Sigmoid colon (tissue), 6 donors: ENCODE measurements at regions not wholly inside any gene's neighbourhood (a gene's known extent, or its start where the extent isn't known, plus 50 kb on each side); places are given as distances from the start of the nearest gene placed in this dataset.

Experiments
- DNase-seq: peaks from one replicate; pipeline ENCODE4 v3.0.0-alpha.2; 2019
- H3K27ac ChIP-seq, 4 donors: fragments of 200-600 bp; sonication (generic); one replicate each; pipeline ENCODE4 v1.5.1; 2016 to 2019; ENCODE audit warnings: mild to moderate bottlenecking in 1 of 4
- H3K27me3 ChIP-seq, 3 donors: fragments of 200-600 bp; sonication (generic); one replicate each; pipeline ENCODE4 v1.5.1; 2019; ENCODE audit warnings: mild to moderate bottlenecking in 1 of 3
- H3K36me3 ChIP-seq, 4 donors: fragments of 200-600 bp; sonication (generic); one replicate each; pipeline ENCODE4 v1.5.1; 2016 to 2019
- H3K4me1 ChIP-seq, 4 donors: fragments of 200-600 bp; sonication (generic); one replicate each; pipeline ENCODE4 v1.5.1; 2017 to 2019
- H3K4me3 ChIP-seq, 4 donors: fragments of 200-600 bp; sonication (generic); one replicate each; pipeline ENCODE4 v1.5.1; 2017 to 2019; ENCODE audit warnings: mild to moderate bottlenecking in 2 of 4, moderate library complexity in 1 of 4
- H3K9me3 ChIP-seq, 4 donors: fragments of 200-600 bp in 3 of 4; sonication (generic) in 3 of 4; one replicate each; pipeline versions ENCODE4 v1.5.1 to v1.6.1; 2013 to 2019
- CTCF ChIP-seq, 4 experiments: fragments of 450-650 bp in 3 of 4; fragments of 200-600 bp in 1 of 4; IDR thresholded peaks; one replicate each; pipeline ENCODE4 v1.5.1; 2016 to 2019; ENCODE audit warnings: antibody characterized with exemption in 4 of 4, mild to moderate bottlenecking in 3 of 4, moderate library complexity in 2 of 4
- EP300 ChIP-seq, 4 donors: sonication (generic); formaldehyde crosslinking; IDR thresholded peaks; one replicate each; pipeline ENCODE4 v1.6.1; 2017; ENCODE audit warnings: antibody characterized with exemption in 4 of 4
- POLR2A ChIP-seq, 2 donors: fragments of 450-650 bp; IDR thresholded peaks; one replicate each; pipeline ENCODE4 v1.6.1; 2016; ENCODE audit warnings: antibody characterized with exemption in 2 of 2, mild to moderate bottlenecking in 2 of 2, moderate library complexity in 2 of 2
- POLR2AphosphoS5 ChIP-seq, 4 donors: sonication (generic); formaldehyde crosslinking; IDR thresholded peaks; one replicate each; pipeline ENCODE4 v1.6.1; 2017; ENCODE audit warnings: antibody characterized with exemption in 4 of 4
- WGBS, 2 donors: extraction: QIAGEN DNeasy Blood & Tissue Kit; methylation state at CpG; one replicate each; pipeline ENCODE4 v1.1.7; 2013; 5-methylcytosine and 5-hydroxymethylcytosine counted together
- intact Hi-C: fragments of 100-400 bp; cut with DNase I; formaldehyde crosslinking; loops from one replicate; pipeline ENCODE4 v1.15.1; 2023
- donor health status: healthy with polysubstance abuse.
- donor health status: healthy.

- no peak for TF ChIP-seq POLR2A (IDR thresholded peaks at IDR 0.05)
- TF ChIP-seq CTCF (IDR thresholded peaks at IDR 0.05) = no peak
- TF ChIP-seq POLR2AphosphoS5 (IDR thresholded peaks at IDR 0.05) = no peak
- TF ChIP-seq EP300 (IDR thresholded peaks at IDR 0.05) = no peak
- DNase-seq = no peak
These were observed 296.8 kb downstream of the TENT5A start for GRCh38 chr6:81455641-81456040.

GRCh38 chr6:81451787-81452186 lies 300.7 kb downstream of the TENT5A start:
- intact Hi-C loops = no loop called here
- H3K27ac ChIP-seq = no peak overlapping the region

More at GRCh38 chr6:81455641-81456040, 296.8 kb downstream of the TENT5A start:
- H3K27ac ChIP-seq = no peak overlapping the region
- peaks cover 0 to 2% (median 0%) of the 10 kb centered on the region in 4 donors for H3K9me3 ChIP-seq
- no peaks in the 10 kb centered on the region for H3K36me3 ChIP-seq
- no peaks in the 10 kb centered on the region for H3K4me1 ChIP-seq
- intact Hi-C loops = no loop called here
- no peak overlapping the region for H3K4me3 ChIP-seq
- H3K27me3 ChIP-seq = no peaks in the 10 kb centered on the region
- WGBS, 2 donors = 50 to 65% methylated on average over 1 of the region's 1 CpG

GRCh38 chr6:81450180-81450579 lies 302.3 kb downstream of the TENT5A start:
- intact Hi-C loops = no loop called here
- Histone ChIP-seq H3K4me1 (no peaks in the 10 kb centered on the region), H3K4me3 (no peak overlapping the region), H3K9me3 (no peaks in the 10 kb centered on the region), H3K27ac (no peak overlapping the region), H3K36me3 (no peaks in the 10 kb centered on the region), H3K27me3 (no peaks in the 10 kb centered on the region)
- whole genome bisulfite sequencing, 2 donors = 21 to 65% methylated on average over 2 of the region's 2 CpGs
- TF ChIP-seq POLR2A (IDR thresholded peaks at IDR 0.05) (no peak), EP300 (IDR thresholded peaks at IDR 0.05) (no peak), POLR2AphosphoS5 (IDR thresholded peaks at IDR 0.05) (no peak), CTCF (IDR thresholded peaks at IDR 0.05) (no peak)
- no peak for DNase-seq

More at GRCh38 chr6:81451787-81452186, 300.7 kb downstream of the TENT5A start:
- no peaks in the 10 kb centered on the region for H3K4me1 ChIP-seq
- TF ChIP-seq POLR2AphosphoS5 (IDR thresholded peaks at IDR 0.05) (no peak), EP300 (IDR thresholded peaks at IDR 0.05) (no peak)
- no peak overlapping the region for H3K4me3 ChIP-seq
- H3K27me3 ChIP-seq = no peaks in the 10 kb centered on the region
- H3K9me3 ChIP-seq = no peaks in the 10 kb centered on the region
- H3K36me3 ChIP-seq = no peaks in the 10 kb centered on the region
- WGBS, 2 donors = 33 to 59% methylated on average over 2 of the region's 2 CpGs
- no peak for DNase-seq

GRCh38 chr6:81446509-81446908 lies 306.0 kb downstream of the TENT5A start:
- intact Hi-C loops = no loop called here
- no peaks in the 10 kb centered on the region for H3K36me3 ChIP-seq
- no peak overlapping the region for H3K4me3 ChIP-seq
- no peak for DNase-seq
- no peaks in the 10 kb centered on the region for H3K27me3 ChIP-seq
- H3K27ac ChIP-seq = no peak overlapping the region
- no peaks in the 10 kb centered on the region for H3K9me3 ChIP-seq
- WGBS, 2 donors = 41 to 63% methylated on average over 1 of the region's 1 CpG
- no peaks in the 10 kb centered on the region for H3K4me1 ChIP-seq
- TF ChIP-seq CTCF (IDR thresholded peaks at IDR 0.05) (no peak), EP300 (IDR thresholded peaks at IDR 0.05) (no peak), POLR2AphosphoS5 (IDR thresholded peaks at IDR 0.05) (no peak), POLR2A (IDR thresholded peaks at IDR 0.05) (no peak)

GRCh38 chr6:81439417-81439816 lies 313.1 kb downstream of the TENT5A start:
- TF ChIP-seq POLR2A (IDR thresholded peaks at IDR 0.05) = no peak
- no peak for TF ChIP-seq EP300 (IDR thresholded peaks at IDR 0.05)
- no peak for TF ChIP-seq CTCF (IDR thresholded peaks at IDR 0.05)
- TF ChIP-seq POLR2AphosphoS5 (IDR thresholded peaks at IDR 0.05) = no peak
- intact Hi-C loops = no loop called here

More at GRCh38 chr6:81439417-81439816, 313.1 kb downstream of the TENT5A start:
- 72 to 83% methylated on average over 2 of the region's 2 CpGs for WGBS, 2 donors
- no peaks in the 10 kb centered on the region for H3K27me3 ChIP-seq
- peaks cover 0 to 13% (median 4%) of the 10 kb centered on the region in 4 donors for H3K9me3 ChIP-seq
- no peaks in the 10 kb centered on the region for H3K36me3 ChIP-seq
- no peak overlapping the region for H3K4me3 ChIP-seq
- H3K27ac ChIP-seq = no peak overlapping the region
- DNase-seq = no peak
- H3K4me1 ChIP-seq = no peaks in the 10 kb centered on the region
